Stomach (tissue), 8 donors: ENCODE measurements at regions not wholly inside any gene's neighbourhood (a gene's known extent, or its start where the extent isn't known, plus 50 kb on each side); places are given as distances from the start of the nearest gene placed in this dataset.

Experiments
- DNase-seq, 2 donors: peaks; one replicate each; pipeline versions ENCODE4 v3.0.0 to v3.0.0-alpha.2; 2013 to 2019
- H3K27ac ChIP-seq, 5 donors: fragments of 200-600 bp in 4 of 5; sonication (generic) in 4 of 5; one replicate each; pipeline ENCODE4 v1.5.1; 2013 to 2019; ENCODE audit warnings: mild to moderate bottlenecking in 1 of 5, moderate library complexity in 1 of 5
- H3K27me3 ChIP-seq, 3 donors: fragments of 200-600 bp; sonication (generic); one replicate each; pipeline ENCODE4 v1.5.1; 2017 to 2019; ENCODE audit warnings: mixed run types in 1 of 3
- H3K36me3 ChIP-seq, 4 donors: fragments of 200-600 bp; sonication (generic); 1 replicate in 3 of 4; 2 replicates in 1 of 4; pipeline ENCODE4 v1.5.1; 2016 to 2019
- H3K4me1 ChIP-seq, 4 donors: fragments of 200-600 bp; sonication (generic); one replicate each; pipeline ENCODE4 v1.5.1; 2016 to 2019
- H3K4me3 ChIP-seq, 4 donors: fragments of 200-600 bp; sonication (generic) in 3 of 4; one replicate each; pipeline ENCODE4 v1.5.1; 2016 to 2019; ENCODE audit warnings: mild to moderate bottlenecking in 1 of 4
- H3K9me3 ChIP-seq, 4 donors: fragments of 200-600 bp; sonication (generic); one replicate each; pipeline ENCODE4 v1.5.1; 2016 to 2019
- EP300 ChIP-seq: sonication (generic); formaldehyde crosslinking; IDR thresholded peaks from one replicate; pipeline ENCODE4 v1.6.1; 2017; ENCODE audit warnings: antibody characterized with exemption
- POLR2A ChIP-seq, 4 donors: fragments of 450-650 bp; IDR thresholded peaks; one replicate each; pipeline ENCODE4 v1.6.1; 2016; ENCODE audit warnings: antibody characterized with exemption in 4 of 4, control low read depth in 2 of 4, mild to moderate bottlenecking in 1 of 4, moderate library complexity in 1 of 4
- POLR2AphosphoS5 ChIP-seq, 3 donors: sonication (generic); formaldehyde crosslinking; IDR thresholded peaks; one replicate each; pipeline ENCODE4 v1.6.1; 2016; ENCODE audit warnings: antibody characterized with exemption in 3 of 3
- WGBS, 5 donors: extraction: QIAGEN DNeasy Blood & Tissue Kit in 3 of 5; methylation state at CpG; one replicate each; pipeline versions ENCODE4 v1.1.5 to v1.1.7; 2013 to 2018; 5-methylcytosine and 5-hydroxymethylcytosine counted together
- intact Hi-C: fragments of 100-400 bp; cut with DNase I; formaldehyde crosslinking; loops from one replicate; pipeline ENCODE4 v1.15.1; 2023; ENCODE audit warnings: low total_unique reads
- TF ChIP-seq, protein P1 (sequence below), 7 experiments: fragments of 450-650 bp in 4 of 7; fragments of 200-600 bp in 3 of 7; sonication (generic) in 3 of 7; IDR thresholded peaks; one replicate each; pipeline ENCODE4 v1.5.1; 2016 to 2019; ENCODE audit warnings: antibody characterized with exemption in 7 of 7, control low read depth in 2 of 7, mild to moderate bottlenecking in 1 of 7
- donor health status: healthy with polysubstance abuse.
- donor health status: Bipolar disorder and iron deficiency.
- donor health status: healthy.

DNA sequence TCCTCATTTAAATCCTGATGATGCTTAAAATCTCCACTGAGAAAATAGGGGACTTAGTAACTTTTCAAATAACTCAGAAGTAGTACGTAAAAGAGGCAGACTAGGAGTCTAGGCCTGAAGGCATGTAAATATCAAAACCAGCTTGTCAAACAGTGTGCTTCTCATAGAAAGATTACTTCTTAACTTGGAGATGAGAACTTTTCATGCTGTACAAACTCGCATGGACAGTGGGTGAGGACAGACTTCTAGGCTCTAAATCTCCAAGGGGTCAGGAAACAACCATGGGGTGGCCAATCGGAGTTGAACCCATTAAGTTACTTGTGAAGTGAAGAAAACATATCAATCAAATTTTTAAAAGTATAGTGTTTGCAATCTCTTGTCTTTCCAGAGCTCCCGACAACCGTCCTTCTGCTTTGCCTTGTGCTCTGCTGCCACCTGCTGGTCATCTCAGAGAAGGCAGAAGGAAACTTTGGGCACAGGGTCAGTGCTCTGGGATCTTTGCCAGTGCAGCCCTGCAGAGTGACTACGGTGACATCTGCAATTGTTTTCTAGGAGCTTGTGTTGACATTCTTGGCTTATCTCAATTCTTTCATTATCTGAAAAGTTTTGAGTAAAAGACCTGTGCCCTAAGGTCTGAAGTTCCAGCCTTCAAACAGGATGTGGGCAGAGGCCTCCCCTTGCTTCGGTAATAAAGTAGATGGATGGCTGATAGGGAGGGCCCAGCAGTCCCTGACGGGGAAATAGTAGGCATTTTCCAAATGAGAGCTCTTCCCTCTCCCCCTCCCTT is 105.1 kb upstream of the PDE4B start:
- no peak overlapping the region for H3K27ac ChIP-seq
- intact Hi-C loops: loop anchor here (10.0 kb wide), 1 partner anchor 453 kb away; no protein-coding TSS in a partner anchor
- 4 to 13% (median 11%) methylated on average over 8 of the region's 8 CpGs for WGBS, 5 donors
- TF ChIP-seq EP300: no peak
- TF ChIP-seq POLR2AphosphoS5 (IDR thresholded peaks at IDR 0.05): peak in 2 of 3 donors; percentile 20 to 83
- no peak for TF ChIP-seq POLR2A (IDR thresholded peaks at IDR 0.05)
- TF ChIP-seq, protein P1, sequence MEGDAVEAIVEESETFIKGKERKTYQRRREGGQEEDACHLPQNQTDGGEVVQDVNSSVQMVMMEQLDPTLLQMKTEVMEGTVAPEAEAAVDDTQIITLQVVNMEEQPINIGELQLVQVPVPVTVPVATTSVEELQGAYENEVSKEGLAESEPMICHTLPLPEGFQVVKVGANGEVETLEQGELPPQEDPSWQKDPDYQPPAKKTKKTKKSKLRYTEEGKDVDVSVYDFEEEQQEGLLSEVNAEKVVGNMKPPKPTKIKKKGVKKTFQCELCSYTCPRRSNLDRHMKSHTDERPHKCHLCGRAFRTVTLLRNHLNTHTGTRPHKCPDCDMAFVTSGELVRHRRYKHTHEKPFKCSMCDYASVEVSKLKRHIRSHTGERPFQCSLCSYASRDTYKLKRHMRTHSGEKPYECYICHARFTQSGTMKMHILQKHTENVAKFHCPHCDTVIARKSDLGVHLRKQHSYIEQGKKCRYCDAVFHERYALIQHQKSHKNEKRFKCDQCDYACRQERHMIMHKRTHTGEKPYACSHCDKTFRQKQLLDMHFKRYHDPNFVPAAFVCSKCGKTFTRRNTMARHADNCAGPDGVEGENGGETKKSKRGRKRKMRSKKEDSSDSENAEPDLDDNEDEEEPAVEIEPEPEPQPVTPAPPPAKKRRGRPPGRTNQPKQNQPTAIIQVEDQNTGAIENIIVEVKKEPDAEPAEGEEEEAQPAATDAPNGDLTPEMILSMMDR (IDR thresholded peaks at IDR 0.05): peak in 6 of 7 experiments; percentile 39 to 97 (median 94)
- H3K4me3 ChIP-seq: no peak overlapping the region
- peaks cover 0 to 5% (median 0%) of the 10 kb centered on the region in 3 donors for H3K27me3 ChIP-seq
- no peaks in the 10 kb centered on the region for H3K9me3 ChIP-seq
- no peaks in the 10 kb centered on the region for H3K36me3 ChIP-seq
- peaks cover 0 to 19% (median 18%) of the 10 kb centered on the region in 4 donors for H3K4me1 ChIP-seq
- peak; percentile 93 for DNase-seq

DNA sequence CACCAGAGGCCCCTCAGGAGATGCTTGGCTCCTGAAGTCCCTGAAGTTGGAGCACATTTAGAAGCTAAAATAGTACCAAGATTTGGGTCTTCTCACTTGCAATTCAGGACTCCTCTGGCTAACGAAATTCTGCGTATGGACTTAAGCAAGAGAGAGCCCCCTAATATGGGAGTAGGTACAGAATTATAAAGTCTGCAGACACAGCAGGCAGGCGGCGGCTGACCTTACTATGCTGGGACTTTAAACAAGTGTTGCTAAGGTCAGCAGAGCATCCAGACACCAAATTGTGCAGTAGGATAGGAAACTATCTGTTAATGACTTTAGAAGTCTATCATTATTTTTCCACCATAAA is 104.5 kb upstream of the PDE4B start:
- intact Hi-C loops: loop anchor here (10.0 kb wide), 1 partner anchor 453 kb away; no protein-coding TSS in a partner anchor
- no peak for TF ChIP-seq POLR2AphosphoS5 (IDR thresholded peaks at IDR 0.05)
- TF ChIP-seq, protein P1 (IDR thresholded peaks at IDR 0.05): no peak
- no peak for TF ChIP-seq POLR2A (IDR thresholded peaks at IDR 0.05)
- TF ChIP-seq EP300: no peak
- H3K27me3 ChIP-seq: peaks cover 0 to 5% (median 0%) of the 10 kb centered on the region in 3 donors
- WGBS, 5 donors: 65 to 78% (median 75%) methylated on average over 4 of the region's 4 CpGs
- no peaks in the 10 kb centered on the region for H3K9me3 ChIP-seq
- no peak for DNase-seq
- no peaks in the 10 kb centered on the region for H3K36me3 ChIP-seq
- H3K27ac ChIP-seq: no peak overlapping the region
- H3K4me3 ChIP-seq: no peak overlapping the region
- H3K4me1 ChIP-seq: peaks cover 0 to 19% (median 18%) of the 10 kb centered on the region in 4 donors

GRCh38 chr1:65688848-65689247 is 103.8 kb upstream of the PDE4B start:
- Histone ChIP-seq H3K27ac (no peak overlapping the region), H3K36me3 (no peaks in the 10 kb centered on the region), H3K4me1 (peaks cover 0 to 20% (median 18%) of the 10 kb centered on the region in 4 donors), H3K4me3 (no peak overlapping the region), H3K9me3 (no peaks in the 10 kb centered on the region), H3K27me3 (peaks cover 0 to 5% (median 0%) of the 10 kb centered on the region in 3 donors)
- TF ChIP-seq EP300 (no peak), POLR2A (IDR thresholded peaks at IDR 0.05) (no peak), POLR2AphosphoS5 (IDR thresholded peaks at IDR 0.05) (no peak)
- TF ChIP-seq, protein P1 (IDR thresholded peaks at IDR 0.05): no peak
- WGBS, 5 donors: 70 to 85% (median 71%) methylated on average over 3 of the region's 3 CpGs
- intact Hi-C loops: loop anchor here (10.0 kb wide), 1 partner anchor 454 kb away; no protein-coding TSS in a partner anchor
- DNase-seq: no peak

GRCh38 chr1:65691152-65691900 is 101.4 kb upstream of the PDE4B start:
- Histone ChIP-seq H3K36me3 (no peaks in the 10 kb centered on the region), H3K27me3 (no peaks in the 10 kb centered on the region), H3K4me3 (no peak overlapping the region), H3K27ac (no peak overlapping the region), H3K4me1 (peaks cover 0 to 22% (median 18%) of the 10 kb centered on the region in 4 donors), H3K9me3 (no peaks in the 10 kb centered on the region)
- TF ChIP-seq POLR2AphosphoS5 (IDR thresholded peaks at IDR 0.05) (no peak), POLR2A (IDR thresholded peaks at IDR 0.05) (no peak), EP300 (no peak)
- TF ChIP-seq, protein P1 (IDR thresholded peaks at IDR 0.05): no peak
- intact Hi-C loops: loop anchor here (10.0 kb wide), 1 partner anchor 267 kb away; the partner anchor contains the start of genes LEPR and LEPROT
- peak in 1 of 2 donors; percentile 5 for DNase-seq
- 62 to 67% (median 63%) methylated on average over 6 of the region's 6 CpGs for WGBS, 5 donors
